Panc1 (cell line): ENCODE measurements at regions not wholly inside any gene's neighbourhood (a gene's known extent, or its start where the extent isn't known, plus 50 kb on each side); places are given as distances from the start of the nearest gene placed in this dataset.

ENCODE experiments used
- CTCF ChIP-seq: fragments of 450-650 bp; IDR thresholded peaks from 2 replicates; pipeline ENCODE4 v1.5.1; 2017; ENCODE audit warnings: mild to moderate bottlenecking
- POLR2AphosphoS5 ChIP-seq: IDR thresholded peaks from 2 replicates; pipeline ENCODE4 v1.6.1; 2012; ENCODE audit warnings: mild to moderate bottlenecking, low read depth, low read length, moderate library complexity
- REST ChIP-seq, 2 experiments: IDR thresholded peaks; 2 replicates each; pipeline ENCODE4 v1.6.1; 2011 to 2012; ENCODE audit warnings: low read depth in 2 of 2, control low read depth in 1 of 2, low read length in 1 of 2, mild to moderate bottlenecking in 1 of 2, moderate library complexity in 1 of 2; ENCODE audit not compliant: insufficient read depth in 1 of 2
- TCF7L2 ChIP-seq: IDR thresholded peaks from 2 replicates; pipeline ENCODE4 v1.6.1; 2011; ENCODE audit warnings: mild to moderate bottlenecking, low read depth, low read length, inconsistent platforms

- TF ChIP-seq CTCF (no peak), TCF7L2 (no peak), POLR2AphosphoS5 (no peak), REST (IDR thresholded peaks at IDR 0.05; ENCODE audit: insufficient read depth in 1 of 2, low read depth in 2 of 2, low read length in 1 of 2) (no peak)
Observed at GRCh38 chr7:22049766-22050500, 104.2 kb upstream of the CDCA7L start.
